ENCODE measurements at regions not wholly inside any gene's neighbourhood (a gene's known extent, or its start where the extent isn't known, plus 50 kb on each side); places are given as distances from the start of the nearest gene placed in this dataset.

DNA sequence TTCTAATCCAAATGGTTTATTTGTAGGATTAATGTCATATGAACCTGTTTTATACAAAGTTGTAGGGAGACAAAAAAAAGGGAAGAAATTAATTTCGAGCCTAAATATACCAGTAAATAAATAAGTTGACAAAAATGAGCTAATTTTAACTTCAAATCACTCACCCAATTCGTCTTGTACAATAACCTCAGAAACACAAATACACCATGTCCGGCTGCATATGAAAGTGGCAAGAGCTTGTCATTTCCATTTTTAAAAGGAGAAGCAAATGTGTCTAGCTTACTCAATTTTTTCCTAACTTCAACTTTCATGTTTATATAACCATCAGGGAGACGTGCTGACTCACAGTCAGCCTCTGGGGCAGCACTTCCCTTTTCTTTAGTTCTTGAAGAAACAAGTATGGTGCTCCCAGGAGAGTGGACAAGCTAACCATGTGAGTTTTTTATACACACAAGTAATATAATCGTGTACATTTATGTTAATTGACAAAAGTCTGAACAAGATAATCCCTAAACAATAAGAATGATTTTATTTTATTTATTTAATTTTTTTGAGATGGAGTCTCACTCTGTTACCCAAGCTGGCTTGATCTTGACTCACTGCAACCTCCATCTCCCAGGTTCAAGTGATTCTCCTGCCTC is 55.5 kb upstream of the SGK1 start (continued):
- TF ChIP-seq, protein P1, sequence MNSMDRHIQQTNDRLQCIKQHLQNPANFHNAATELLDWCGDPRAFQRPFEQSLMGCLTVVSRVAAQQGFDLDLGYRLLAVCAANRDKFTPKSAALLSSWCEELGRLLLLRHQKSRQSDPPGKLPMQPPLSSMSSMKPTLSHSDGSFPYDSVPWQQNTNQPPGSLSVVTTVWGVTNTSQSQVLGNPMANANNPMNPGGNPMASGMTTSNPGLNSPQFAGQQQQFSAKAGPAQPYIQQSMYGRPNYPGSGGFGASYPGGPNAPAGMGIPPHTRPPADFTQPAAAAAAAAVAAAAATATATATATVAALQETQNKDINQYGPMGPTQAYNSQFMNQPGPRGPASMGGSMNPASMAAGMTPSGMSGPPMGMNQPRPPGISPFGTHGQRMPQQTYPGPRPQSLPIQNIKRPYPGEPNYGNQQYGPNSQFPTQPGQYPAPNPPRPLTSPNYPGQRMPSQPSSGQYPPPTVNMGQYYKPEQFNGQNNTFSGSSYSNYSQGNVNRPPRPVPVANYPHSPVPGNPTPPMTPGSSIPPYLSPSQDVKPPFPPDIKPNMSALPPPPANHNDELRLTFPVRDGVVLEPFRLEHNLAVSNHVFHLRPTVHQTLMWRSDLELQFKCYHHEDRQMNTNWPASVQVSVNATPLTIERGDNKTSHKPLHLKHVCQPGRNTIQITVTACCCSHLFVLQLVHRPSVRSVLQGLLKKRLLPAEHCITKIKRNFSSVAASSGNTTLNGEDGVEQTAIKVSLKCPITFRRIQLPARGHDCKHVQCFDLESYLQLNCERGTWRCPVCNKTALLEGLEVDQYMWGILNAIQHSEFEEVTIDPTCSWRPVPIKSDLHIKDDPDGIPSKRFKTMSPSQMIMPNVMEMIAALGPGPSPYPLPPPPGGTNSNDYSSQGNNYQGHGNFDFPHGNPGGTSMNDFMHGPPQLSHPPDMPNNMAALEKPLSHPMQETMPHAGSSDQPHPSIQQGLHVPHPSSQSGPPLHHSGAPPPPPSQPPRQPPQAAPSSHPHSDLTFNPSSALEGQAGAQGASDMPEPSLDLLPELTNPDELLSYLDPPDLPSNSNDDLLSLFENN (IDR thresholded peaks at IDR 0.05; ENCODE audit: low read depth in 2 of 2, low read length in 2 of 2), result no peak
- no peak for TF ChIP-seq TRIM28 (IDR thresholded peaks at IDR 0.05)
- TF ChIP-seq L3MBTL2 (IDR thresholded peaks at IDR 0.05), result peak; percentile 40; the same call in 1 of the 2 replicates
- TF ChIP-seq SAFB (IDR thresholded peaks at IDR 0.05; ENCODE audit: borderline replicate concordance, low read depth, low read length), result no peak
- TF ChIP-seq HDGF (IDR thresholded peaks at IDR 0.05), result no peak
- no peak for TF ChIP-seq ERF (CRISPR knock-in tag; IDR thresholded peaks at IDR 0.05)
- TF ChIP-seq, protein P2, sequence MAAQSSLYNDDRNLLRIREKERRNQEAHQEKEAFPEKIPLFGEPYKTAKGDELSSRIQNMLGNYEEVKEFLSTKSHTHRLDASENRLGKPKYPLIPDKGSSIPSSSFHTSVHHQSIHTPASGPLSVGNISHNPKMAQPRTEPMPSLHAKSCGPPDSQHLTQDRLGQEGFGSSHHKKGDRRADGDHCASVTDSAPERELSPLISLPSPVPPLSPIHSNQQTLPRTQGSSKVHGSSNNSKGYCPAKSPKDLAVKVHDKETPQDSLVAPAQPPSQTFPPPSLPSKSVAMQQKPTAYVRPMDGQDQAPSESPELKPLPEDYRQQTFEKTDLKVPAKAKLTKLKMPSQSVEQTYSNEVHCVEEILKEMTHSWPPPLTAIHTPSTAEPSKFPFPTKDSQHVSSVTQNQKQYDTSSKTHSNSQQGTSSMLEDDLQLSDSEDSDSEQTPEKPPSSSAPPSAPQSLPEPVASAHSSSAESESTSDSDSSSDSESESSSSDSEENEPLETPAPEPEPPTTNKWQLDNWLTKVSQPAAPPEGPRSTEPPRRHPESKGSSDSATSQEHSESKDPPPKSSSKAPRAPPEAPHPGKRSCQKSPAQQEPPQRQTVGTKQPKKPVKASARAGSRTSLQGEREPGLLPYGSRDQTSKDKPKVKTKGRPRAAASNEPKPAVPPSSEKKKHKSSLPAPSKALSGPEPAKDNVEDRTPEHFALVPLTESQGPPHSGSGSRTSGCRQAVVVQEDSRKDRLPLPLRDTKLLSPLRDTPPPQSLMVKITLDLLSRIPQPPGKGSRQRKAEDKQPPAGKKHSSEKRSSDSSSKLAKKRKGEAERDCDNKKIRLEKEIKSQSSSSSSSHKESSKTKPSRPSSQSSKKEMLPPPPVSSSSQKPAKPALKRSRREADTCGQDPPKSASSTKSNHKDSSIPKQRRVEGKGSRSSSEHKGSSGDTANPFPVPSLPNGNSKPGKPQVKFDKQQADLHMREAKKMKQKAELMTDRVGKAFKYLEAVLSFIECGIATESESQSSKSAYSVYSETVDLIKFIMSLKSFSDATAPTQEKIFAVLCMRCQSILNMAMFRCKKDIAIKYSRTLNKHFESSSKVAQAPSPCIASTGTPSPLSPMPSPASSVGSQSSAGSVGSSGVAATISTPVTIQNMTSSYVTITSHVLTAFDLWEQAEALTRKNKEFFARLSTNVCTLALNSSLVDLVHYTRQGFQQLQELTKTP (IDR thresholded peaks at IDR 0.05; ENCODE audit: low read depth in 1 of 2, partially characterized antibody in 2 of 2), result no peak
- peak; percentile 83 for TF ChIP-seq SMARCA4 (IDR thresholded peaks at IDR 0.05)
- TF ChIP-seq FOXM1 (IDR thresholded peaks at IDR 0.05; ENCODE audit: low read depth), result no peak
- TF ChIP-seq FOXM1 (CRISPR knock-in tag; IDR thresholded peaks at IDR 0.05; ENCODE audit: low read depth), result no peak
- TF ChIP-seq ZNF316 (IDR thresholded peaks at IDR 0.05), result peak; percentile 74
- TF ChIP-seq, protein P3, sequence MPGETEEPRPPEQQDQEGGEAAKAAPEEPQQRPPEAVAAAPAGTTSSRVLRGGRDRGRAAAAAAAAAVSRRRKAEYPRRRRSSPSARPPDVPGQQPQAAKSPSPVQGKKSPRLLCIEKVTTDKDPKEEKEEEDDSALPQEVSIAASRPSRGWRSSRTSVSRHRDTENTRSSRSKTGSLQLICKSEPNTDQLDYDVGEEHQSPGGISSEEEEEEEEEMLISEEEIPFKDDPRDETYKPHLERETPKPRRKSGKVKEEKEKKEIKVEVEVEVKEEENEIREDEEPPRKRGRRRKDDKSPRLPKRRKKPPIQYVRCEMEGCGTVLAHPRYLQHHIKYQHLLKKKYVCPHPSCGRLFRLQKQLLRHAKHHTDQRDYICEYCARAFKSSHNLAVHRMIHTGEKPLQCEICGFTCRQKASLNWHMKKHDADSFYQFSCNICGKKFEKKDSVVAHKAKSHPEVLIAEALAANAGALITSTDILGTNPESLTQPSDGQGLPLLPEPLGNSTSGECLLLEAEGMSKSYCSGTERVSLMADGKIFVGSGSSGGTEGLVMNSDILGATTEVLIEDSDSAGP (CRISPR knock-in tag; IDR thresholded peaks at IDR 0.05), result no peak
- TF ChIP-seq, protein P4, sequence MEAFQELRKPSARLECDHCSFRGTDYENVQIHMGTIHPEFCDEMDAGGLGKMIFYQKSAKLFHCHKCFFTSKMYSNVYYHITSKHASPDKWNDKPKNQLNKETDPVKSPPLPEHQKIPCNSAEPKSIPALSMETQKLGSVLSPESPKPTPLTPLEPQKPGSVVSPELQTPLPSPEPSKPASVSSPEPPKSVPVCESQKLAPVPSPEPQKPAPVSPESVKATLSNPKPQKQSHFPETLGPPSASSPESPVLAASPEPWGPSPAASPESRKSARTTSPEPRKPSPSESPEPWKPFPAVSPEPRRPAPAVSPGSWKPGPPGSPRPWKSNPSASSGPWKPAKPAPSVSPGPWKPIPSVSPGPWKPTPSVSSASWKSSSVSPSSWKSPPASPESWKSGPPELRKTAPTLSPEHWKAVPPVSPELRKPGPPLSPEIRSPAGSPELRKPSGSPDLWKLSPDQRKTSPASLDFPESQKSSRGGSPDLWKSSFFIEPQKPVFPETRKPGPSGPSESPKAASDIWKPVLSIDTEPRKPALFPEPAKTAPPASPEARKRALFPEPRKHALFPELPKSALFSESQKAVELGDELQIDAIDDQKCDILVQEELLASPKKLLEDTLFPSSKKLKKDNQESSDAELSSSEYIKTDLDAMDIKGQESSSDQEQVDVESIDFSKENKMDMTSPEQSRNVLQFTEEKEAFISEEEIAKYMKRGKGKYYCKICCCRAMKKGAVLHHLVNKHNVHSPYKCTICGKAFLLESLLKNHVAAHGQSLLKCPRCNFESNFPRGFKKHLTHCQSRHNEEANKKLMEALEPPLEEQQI (IDR thresholded peaks at IDR 0.05), result no peak
- TF ChIP-seq, protein P5, sequence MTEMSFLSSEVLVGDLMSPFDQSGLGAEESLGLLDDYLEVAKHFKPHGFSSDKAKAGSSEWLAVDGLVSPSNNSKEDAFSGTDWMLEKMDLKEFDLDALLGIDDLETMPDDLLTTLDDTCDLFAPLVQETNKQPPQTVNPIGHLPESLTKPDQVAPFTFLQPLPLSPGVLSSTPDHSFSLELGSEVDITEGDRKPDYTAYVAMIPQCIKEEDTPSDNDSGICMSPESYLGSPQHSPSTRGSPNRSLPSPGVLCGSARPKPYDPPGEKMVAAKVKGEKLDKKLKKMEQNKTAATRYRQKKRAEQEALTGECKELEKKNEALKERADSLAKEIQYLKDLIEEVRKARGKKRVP (CRISPR knock-in tag; IDR thresholded peaks at IDR 0.05), result no peak
- TF ChIP-seq BACH1 (tag; IDR thresholded peaks at IDR 0.05), result peak; percentile 86
- TF ChIP-seq MTA3 (IDR thresholded peaks at IDR 0.05; ENCODE audit: borderline replicate concordance), result no peak
- TF ChIP-seq HOXB6 (CRISPR knock-in tag; IDR thresholded peaks at IDR 0.05; ENCODE audit: borderline replicate concordance), result no peak
